PC-9 (cell line): ENCODE measurements at regions not wholly inside any gene's neighbourhood (a gene's known extent, or its start where the extent isn't known, plus 50 kb on each side); places are given as distances from the start of the nearest gene placed in this dataset.

Experiments used
- BruUV-seq: library from RNA; stranded (reverse); fragments of 400-500 nt; replicated peaks from 2 replicates; lab custom pipeline; 2021; lab: Mats Ljungman, UMichigan
- CTCF ChIA-PET: fragments of 300-600 bp; sonication (Branson Sonifier 250); formaldehyde crosslinking; loops from one replicate; lab custom pipeline; 2022; ENCODE audit warnings: antibody characterized with exemption; lab: Charles Lee
- POLR2A ChIA-PET: fragments of 300-600 bp; sonication (Branson Sonifier 250); formaldehyde crosslinking; loops from one replicate; lab custom pipeline; 2022; ENCODE audit warnings: antibody characterized with exemption; ENCODE audit not compliant: unreplicated experiment; lab: Charles Lee
- DNase-seq, 2 experiments: peaks; one replicate each; pipeline versions ENCODE4 v3.0.0 to v3.0.0-alpha.2; 2015 to 2022; ENCODE audit warnings: mixed read lengths in 1 of 2
- H2AFZ ChIP-seq: fragments of 200-600 bp; sonication (generic); 2 replicates; pipeline ENCODE4 v1.8.1; 2017; ENCODE audit warnings: antibody characterized with exemption
- H3F3A ChIP-seq: fragments of 200-600 bp; sonication (generic); 2 replicates; pipeline ENCODE4 v1.8.1; 2017; ENCODE audit warnings: antibody characterized with exemption, mild to moderate bottlenecking, low read depth; ENCODE audit not compliant: insufficient read depth
- H3K27ac ChIP-seq: fragments of 200-600 bp; sonication (generic); 2 replicates; pipeline ENCODE4 v1.6.1; 2016; ENCODE audit warnings: mixed run types
- H3K27me3 ChIP-seq: fragments of 200-600 bp; sonication (generic); 2 replicates; pipeline ENCODE4 v1.6.1; 2016; ENCODE audit warnings: low read depth, mixed run types; ENCODE audit not compliant: insufficient read depth
- H3K36me3 ChIP-seq: fragments of 200-600 bp; sonication (generic); 2 replicates; pipeline ENCODE4 v1.6.1; 2016; ENCODE audit warnings: low read depth, mixed run types
- H3K4me1 ChIP-seq: fragments of 200-600 bp; sonication (generic); replicated peaks from 2 replicates; pipeline ENCODE4 v1.6.1; 2016; ENCODE audit warnings: mixed run types; ENCODE audit not compliant: insufficient read depth
- H3K4me2 ChIP-seq: fragments of 200-600 bp; sonication (generic); 2 replicates; pipeline ENCODE4 v1.6.1; 2017; ENCODE audit warnings: mixed run types
- H3K4me3 ChIP-seq: fragments of 200-600 bp; sonication (generic); 2 replicates; pipeline ENCODE4 v1.6.1; 2016; ENCODE audit warnings: mixed run types
- H3K79me2 ChIP-seq: fragments of 200-600 bp; sonication (generic); 2 replicates; pipeline ENCODE4 v1.6.1; 2017; ENCODE audit warnings: low read depth, mixed run types
- H3K9me2 ChIP-seq: fragments of 200-600 bp; sonication (generic); 2 replicates; pipeline ENCODE4 v1.8.1; 2017; ENCODE audit warnings: mild to moderate bottlenecking; ENCODE audit not compliant: insufficient read depth
- H3K9me3 ChIP-seq: fragments of 200-600 bp; sonication (generic); 2 replicates; pipeline ENCODE4 v1.8.1; 2016; ENCODE audit warnings: low read depth; ENCODE audit not compliant: insufficient read depth
- H4K20me1 ChIP-seq: fragments of 200-600 bp; sonication (generic); 2 replicates; pipeline ENCODE4 v1.8.1; 2017; ENCODE audit not compliant: insufficient read depth
- CTCF ChIP-seq: fragments of 200-600 bp; sonication (generic); conservative IDR thresholded peaks from 2 replicates; pipeline ENCODE4 v1.6.1; 2017; ENCODE audit warnings: mixed run types, antibody characterized with exemption, mild to moderate bottlenecking, moderate library complexity
- EZH2 ChIP-seq: fragments of 200-600 bp; sonication (generic); IDR thresholded peaks from 2 replicates; pipeline ENCODE4 v1.8.0; 2017; ENCODE audit warnings: antibody characterized with exemption, low read depth
- intact Hi-C: fragments of 100-400 bp; cut with micrococcal nuclease; formaldehyde crosslinking; loops from one replicate; pipeline ENCODE4 v1.10.0; 2022; ENCODE audit not compliant: unreplicated experiment

- no peak for TF ChIP-seq CTCF
- TF ChIP-seq EZH2: no peak
- intact Hi-C loops: no loop called here
- H3K9me2 ChIP-seq: no peaks in the 10 kb centered on the region
- H3K27me3 ChIP-seq: no peaks in the 10 kb centered on the region
- no peaks in the 10 kb centered on the region for H3K9me3 ChIP-seq
- H3K4me2 ChIP-seq: no peak overlapping the region
- CTCF ChIA-PET: no interaction called here
- no peaks in the 10 kb centered on the region for H3K79me2 ChIP-seq
- H2AFZ ChIP-seq: no peak overlapping the region
- POLR2A ChIA-PET: no interaction called here
- no peaks in the 10 kb centered on the region for H4K20me1 ChIP-seq
- H3K4me3 ChIP-seq: no peak overlapping the region
- no peak for DNase-seq
- H3F3A ChIP-seq: no peaks in the 10 kb centered on the region
- H3K27ac ChIP-seq: no peak overlapping the region
- no TSS peak for BruUV-seq
- no peaks in the 10 kb centered on the region for H3K36me3 ChIP-seq
- no peaks in the 10 kb centered on the region for H3K4me1 ChIP-seq
Observed at GRCh38 chrX:10787264-10787663, 166.9 kb upstream of the MID1 start.

- no peak overlapping the region for H3K4me2 ChIP-seq
- TF ChIP-seq CTCF (no peak), EZH2 (no peak)
- H3K4me3 ChIP-seq: no peak overlapping the region
- no TSS peak for BruUV-seq
- no peaks in the 10 kb centered on the region for H4K20me1 ChIP-seq
- H3K27me3 ChIP-seq: no peaks in the 10 kb centered on the region
- H3K79me2 ChIP-seq: no peaks in the 10 kb centered on the region
- no peaks in the 10 kb centered on the region for H3K4me1 ChIP-seq
- H3K27ac ChIP-seq: no peak overlapping the region
- DNase-seq: no peak
- no peaks in the 10 kb centered on the region for H3K9me2 ChIP-seq
- ChIA-PET CTCF (no interaction called here), POLR2A (no interaction called here)
- H3K36me3 ChIP-seq: no peaks in the 10 kb centered on the region
- intact Hi-C loops: no loop called here
- H3K9me3 ChIP-seq: no peaks in the 10 kb centered on the region
- no peak overlapping the region for H2AFZ ChIP-seq
- H3F3A ChIP-seq: no peaks in the 10 kb centered on the region
Observed at GRCh38 chrX:10794203-10794630, 173.8 kb upstream of the MID1 start.

- Histone ChIP-seq H4K20me1 (no peaks in the 10 kb centered on the region), H3K27me3 (no peaks in the 10 kb centered on the region)
- DNase-seq: no peak
Observed at GRCh38 chrX:10795721-10796120, 175.3 kb upstream of the MID1 start.

More at GRCh38 chrX:10795721-10796120, 175.3 kb upstream of the MID1 start:
- ChIA-PET POLR2A (no interaction called here), CTCF (no interaction called here)
- no peak overlapping the region for H3K27ac ChIP-seq
- no peaks in the 10 kb centered on the region for H3F3A ChIP-seq
- TF ChIP-seq CTCF: no peak
- no peak for TF ChIP-seq EZH2
- H2AFZ ChIP-seq: no peak overlapping the region
- no peak overlapping the region for H3K4me3 ChIP-seq
- no peaks in the 10 kb centered on the region for H3K9me3 ChIP-seq
- intact Hi-C loops: no loop called here
- no peaks in the 10 kb centered on the region for H3K4me1 ChIP-seq
- no peaks in the 10 kb centered on the region for H3K36me3 ChIP-seq
- no peaks in the 10 kb centered on the region for H3K79me2 ChIP-seq
- BruUV-seq: no TSS peak
- H3K4me2 ChIP-seq: no peak overlapping the region
- no peaks in the 10 kb centered on the region for H3K9me2 ChIP-seq
